H1 (cell line): ENCODE measurements at regions not wholly inside any gene's neighbourhood (a gene's known extent, or its start where the extent isn't known, plus 50 kb on each side); places are given as distances from the start of the nearest gene placed in this dataset.

Source experiments
- CTCF ChIP-seq, 3 experiments: IDR thresholded peaks; 1 replicate in 2 of 3; 2 replicates in 1 of 3; pipeline versions ENCODE4 v1.5.1 to v1.6.1; 2011; ENCODE audit warnings: low read length in 3 of 3, mild to moderate bottlenecking in 3 of 3, inconsistent platforms in 2 of 3, low read depth in 1 of 3, moderate library complexity in 1 of 3; ENCODE audit not compliant: insufficient read depth in 1 of 3; ENCODE audit errors: control extremely low read depth in 1 of 3
- POLR2A ChIP-seq, 2 experiments: IDR thresholded peaks; 1 replicate in 1 of 2; 2 replicates in 1 of 2; pipeline ENCODE4 v1.6.1; 2011; ENCODE audit warnings: low read depth in 2 of 2, low read length in 2 of 2, mild to moderate bottlenecking in 2 of 2; ENCODE audit errors: control extremely low read depth in 1 of 2
- POLR2AphosphoS5 ChIP-seq: IDR thresholded peaks from 2 replicates; pipeline ENCODE4 v1.6.1; 2011; ENCODE audit warnings: low read depth, low read length
- POU5F1 ChIP-seq: IDR thresholded peaks from 2 replicates; pipeline ENCODE4 v1.6.1; 2011; ENCODE audit warnings: low read depth, mild to moderate bottlenecking, low read length, moderate library complexity
- RAD21 ChIP-seq, 2 experiments: IDR thresholded peaks in 1 of 2; conservative IDR thresholded peaks in 1 of 2; 2 replicates each; pipeline ENCODE4 v1.6.1; 2011; ENCODE audit warnings: low read depth in 2 of 2, low read length in 2 of 2, improper control_type of control experiment in 1 of 2, inconsistent platforms in 1 of 2, mild to moderate bottlenecking in 1 of 2, moderate library complexity in 1 of 2
- RNF2 ChIP-seq: fragments of 200-900, 300-1000 bp; sonication (generic); IDR thresholded peaks from 2 replicates; pipeline ENCODE4 v1.7.1; 2016; ENCODE audit warnings: borderline replicate concordance, low read depth, mild to moderate bottlenecking, antibody characterized with exemption, low read length; ENCODE audit not compliant: poor library complexity, severe bottlenecking; ENCODE audit errors: missing control alignments
- SP1 ChIP-seq: IDR thresholded peaks from 2 replicates; pipeline ENCODE4 v1.6.1; 2011; ENCODE audit warnings: low read depth, low read length
- TBP ChIP-seq: IDR thresholded peaks from 2 replicates; pipeline ENCODE4 v1.6.1; 2011; ENCODE audit warnings: low read depth, low read length, improper control_type of control experiment

DNA sequence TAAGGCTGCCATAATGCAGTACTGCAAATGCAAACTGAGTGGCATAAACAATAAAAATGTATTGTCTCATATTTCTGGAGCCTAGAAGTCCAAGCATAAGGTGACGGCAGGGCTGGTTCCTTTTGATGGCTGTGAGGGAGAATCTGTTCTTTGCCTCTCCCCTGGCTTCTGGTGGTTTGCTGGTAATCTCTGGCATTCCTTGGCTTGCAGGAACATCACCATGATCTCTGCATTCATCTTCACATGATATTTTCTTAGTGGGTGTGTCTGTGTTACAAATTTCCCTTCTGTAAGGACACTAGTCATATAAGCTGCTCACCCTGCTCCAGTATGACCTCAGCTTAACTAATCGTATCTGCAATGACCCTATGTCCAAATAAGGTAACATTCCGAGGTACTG lies 1104.2 kb upstream of the CITED2 start:
- no peak for TF ChIP-seq POLR2AphosphoS5
- TF ChIP-seq POLR2A (IDR thresholded peaks at IDR 0.05; ENCODE audit: control extremely low read depth in 1 of 2, low read depth in 2 of 2, low read length in 2 of 2) = no peak
- no peak for TF ChIP-seq POU5F1
- TF ChIP-seq SP1 = no peak
- no peak for TF ChIP-seq RAD21 (IDR thresholded peaks at IDR 0.05 in 1 of 2, conservative IDR thresholded peaks at IDR 0.05 in 1 of 2; ENCODE audit: low read depth in 2 of 2, low read length in 2 of 2)
- no peak for TF ChIP-seq RNF2
- TF ChIP-seq CTCF (IDR thresholded peaks at IDR 0.05; ENCODE audit: control extremely low read depth in 1 of 3, insufficient read depth in 1 of 3, low read depth in 1 of 3, low read length in 3 of 3) = no peak
- TF ChIP-seq TBP = no peak
